Esophagus muscularis mucosa (tissue), 4 donors: ENCODE measurements at regions not wholly inside any gene's neighbourhood (a gene's known extent, or its start where the extent isn't known, plus 50 kb on each side); places are given as distances from the start of the nearest gene placed in this dataset.
"Not testable (repeated sequence)": the region's sequence is repeated elsewhere in the genome, so short reads cannot be mapped to it uniquely, and the experiment has no call there.

Experiments used
- CTCF ChIP-seq, 3 experiments: fragments of 200-600 bp in 2 of 3; fragments of 450-650 bp in 1 of 3; sonication (generic) in 2 of 3; IDR thresholded peaks; one replicate each; pipeline ENCODE4 v1.5.1; 2017 to 2019; ENCODE audit warnings: antibody characterized with exemption in 3 of 3, mild to moderate bottlenecking in 2 of 3, moderate library complexity in 1 of 3
- EP300 ChIP-seq: sonication (generic); formaldehyde crosslinking; IDR thresholded peaks from one replicate; pipeline ENCODE4 v1.6.1; 2017; ENCODE audit warnings: antibody characterized with exemption
- POLR2A ChIP-seq: fragments of 450-650 bp; IDR thresholded peaks from one replicate; pipeline ENCODE4 v1.6.1; 2017; ENCODE audit warnings: antibody characterized with exemption, moderate library complexity, mild to moderate bottlenecking, low read depth
- POLR2AphosphoS5 ChIP-seq, 2 donors: sonication (generic); formaldehyde crosslinking; IDR thresholded peaks; one replicate each; pipeline ENCODE4 v1.6.1; 2017; ENCODE audit warnings: antibody characterized with exemption in 2 of 2

- TF ChIP-seq CTCF (IDR thresholded peaks at IDR 0.05); EP300; POLR2A; POLR2AphosphoS5 (IDR thresholded peaks at IDR 0.05): not testable (repeated sequence)
These were observed 90.1 kb downstream of the CRYBB2 start for GRCh38 chr22:25309586-25309985.
